Amniotic stem cell (primary cell): ENCODE measurements at regions not wholly inside any gene's neighbourhood (a gene's known extent, or its start where the extent isn't known, plus 50 kb on each side); places are given as distances from the start of the nearest gene placed in this dataset.

Source experiments
- DNase-seq: peaks from one replicate; lab custom pipeline; 2025; lab: John Stamatoyannopoulos, UW

DNA sequence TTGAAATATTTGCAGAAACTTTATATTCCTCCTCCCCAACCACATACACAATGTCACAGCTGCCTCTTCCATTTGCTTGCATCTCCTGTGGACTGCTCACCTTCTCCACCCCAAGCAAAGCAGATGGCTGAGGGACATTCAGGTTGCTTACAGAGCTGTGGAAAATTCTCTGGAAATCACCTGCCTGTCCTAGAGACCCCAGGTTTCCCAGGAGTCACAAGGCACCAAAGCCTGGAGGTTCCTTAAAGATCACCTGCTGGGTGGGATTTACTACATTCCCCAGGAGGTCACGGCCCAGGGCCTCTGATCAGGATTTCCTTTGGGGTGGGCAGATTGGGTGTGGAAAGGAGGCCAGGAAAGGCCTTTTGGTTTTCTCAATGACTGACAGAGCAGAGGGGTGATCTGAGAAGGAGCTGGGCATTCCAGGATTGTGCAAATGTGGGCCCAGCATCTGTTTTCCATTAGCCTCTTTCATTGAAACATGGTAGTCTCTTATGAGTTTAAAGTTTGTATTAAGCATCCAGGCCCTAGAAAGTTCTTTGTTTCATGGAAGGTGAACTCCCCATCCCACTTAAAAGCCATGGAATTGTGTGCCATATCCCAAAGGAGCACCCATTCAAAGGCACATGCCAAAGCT, 410.7 kb upstream of the TNP1 start:
- DNase-seq: no peak

DNA sequence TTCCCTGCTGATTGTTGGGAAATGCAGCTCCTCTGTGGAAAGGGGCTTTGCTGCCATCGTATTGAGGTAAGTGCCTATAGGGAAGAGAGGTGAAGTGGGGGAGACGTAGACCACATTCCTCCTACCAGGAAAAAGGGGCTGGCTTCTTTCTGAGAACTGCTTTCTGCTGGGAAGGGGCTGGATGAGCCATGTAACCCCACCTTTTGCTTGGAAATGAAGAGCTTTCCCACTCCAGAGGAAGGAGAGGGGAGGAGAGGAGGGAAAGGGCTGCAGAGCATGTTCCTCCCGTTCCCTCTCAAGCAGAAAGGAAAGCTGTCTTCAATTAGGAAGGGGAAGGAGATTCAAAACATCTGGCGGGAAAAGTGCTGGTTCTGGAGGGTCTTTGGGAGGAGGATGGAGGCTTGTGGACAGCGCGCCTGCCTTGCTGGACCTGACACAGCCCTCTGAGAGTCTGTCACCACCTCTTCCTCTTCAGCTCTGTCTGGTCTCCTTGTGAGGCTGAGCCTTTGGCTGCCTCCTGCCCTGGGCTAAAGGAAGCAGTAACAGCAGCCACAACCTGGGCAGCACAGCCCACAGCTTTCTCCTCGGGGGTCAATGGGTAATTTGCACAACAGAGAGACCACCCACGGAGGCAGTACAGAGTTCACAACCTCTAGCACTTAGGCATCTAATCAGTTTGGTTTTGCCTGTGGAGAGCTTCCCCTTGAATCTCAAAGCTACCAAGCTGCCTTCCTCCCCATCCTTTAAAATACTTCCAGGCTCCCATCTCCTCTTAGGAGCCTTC, 410.0 kb upstream of the TNP1 start:
- no peak for DNase-seq

DNA sequence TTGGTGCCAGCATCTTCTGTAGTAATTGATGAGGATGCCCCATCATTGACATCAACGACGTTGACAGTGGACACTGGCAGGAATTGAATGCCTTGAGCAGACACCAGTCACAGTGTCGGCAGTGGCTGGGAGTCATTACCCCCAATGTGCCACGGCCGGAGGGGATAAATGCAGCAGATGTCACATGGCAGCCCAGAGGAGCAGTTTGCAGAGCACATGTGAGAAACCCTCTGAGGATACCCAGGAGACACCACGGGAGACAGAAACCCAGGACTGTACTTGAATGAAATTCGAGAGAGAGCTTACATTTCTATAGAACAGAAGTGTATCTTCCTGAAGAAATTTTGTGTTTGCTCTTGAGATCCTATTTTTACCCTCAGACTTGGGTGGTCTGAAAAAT, 409.1 kb upstream of the TNP1 start:
- DNase-seq: no peak

DNA sequence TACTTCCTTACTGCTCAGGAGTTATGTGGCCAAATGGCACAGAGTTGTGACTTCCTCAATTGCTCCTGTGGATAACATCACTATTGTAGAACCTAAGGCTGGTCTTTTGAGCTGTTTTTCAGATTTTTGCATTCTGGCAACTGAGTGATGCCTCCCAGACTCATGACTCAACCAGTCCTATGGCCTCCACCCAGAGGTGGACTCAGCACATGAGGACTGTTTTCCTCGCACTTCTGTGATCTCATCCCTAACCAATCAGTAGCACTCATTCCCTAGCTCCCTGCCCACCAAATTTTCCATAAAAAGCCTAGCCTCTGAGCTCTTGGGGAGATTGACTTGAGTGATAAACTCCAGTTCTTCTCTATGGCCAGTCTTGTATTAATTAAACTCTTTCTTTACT, 407.9 kb upstream of the TNP1 start:
- no peak for DNase-seq

DNA sequence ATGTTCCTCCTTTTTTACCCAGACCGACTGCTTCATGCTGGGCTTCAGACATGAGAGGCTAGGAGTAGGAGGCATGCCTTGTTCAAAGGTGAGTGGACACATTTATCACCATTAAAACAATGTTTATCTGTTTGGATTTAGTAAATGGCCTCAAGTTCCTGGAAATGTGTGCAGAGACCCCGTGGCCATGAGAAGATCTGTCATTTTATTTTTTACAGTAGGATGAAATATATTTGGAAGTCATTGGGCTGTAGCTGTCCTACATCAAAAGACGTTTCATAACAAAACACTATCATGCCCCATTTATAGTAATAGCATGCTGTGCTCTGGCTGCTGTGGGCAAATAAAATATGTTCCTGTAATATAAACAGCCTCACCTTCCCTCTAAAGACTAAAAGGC, 403.9 kb upstream of the TNP1 start:
- DNase-seq: no peak

DNA sequence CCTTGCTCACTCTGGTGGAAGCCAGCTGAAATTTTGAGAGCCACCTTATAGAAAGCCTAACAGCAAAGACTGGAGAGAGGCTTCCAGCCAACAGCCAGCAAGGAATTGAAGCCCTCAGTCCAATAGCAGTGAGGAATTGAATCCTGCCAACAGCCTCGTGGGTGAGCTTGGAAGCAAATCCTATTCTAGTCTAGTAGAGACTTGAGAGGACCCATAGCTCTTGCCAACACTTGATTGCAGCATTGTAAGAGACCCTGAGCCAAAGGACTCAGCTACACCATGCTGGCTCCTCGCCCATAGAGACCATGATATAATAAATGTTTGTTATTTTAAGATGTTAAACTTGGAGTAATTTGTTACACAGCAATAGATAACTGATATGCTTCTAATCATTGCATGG, 403.0 kb upstream of the TNP1 start:
- no peak for DNase-seq

DNA sequence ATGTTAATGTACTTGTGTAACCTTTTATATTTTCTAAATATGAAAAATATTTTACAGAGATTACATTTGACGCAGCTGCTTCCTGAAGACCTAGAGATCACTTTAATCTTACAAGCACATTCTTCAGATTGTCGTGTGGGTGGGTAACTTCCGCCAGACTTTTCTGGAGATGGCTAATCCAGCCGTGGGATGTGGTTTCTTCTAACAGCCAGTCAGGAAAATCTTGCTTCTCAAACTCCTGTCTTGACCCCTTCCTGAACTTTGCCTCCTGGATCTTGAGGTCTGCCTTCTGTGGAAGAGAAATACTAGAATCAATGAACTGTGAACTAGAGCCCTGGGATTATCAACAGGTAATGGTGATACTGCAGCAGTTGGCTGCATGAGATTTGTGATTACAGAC, 401.6 kb upstream of the TNP1 start:
- no peak for DNase-seq

DNA sequence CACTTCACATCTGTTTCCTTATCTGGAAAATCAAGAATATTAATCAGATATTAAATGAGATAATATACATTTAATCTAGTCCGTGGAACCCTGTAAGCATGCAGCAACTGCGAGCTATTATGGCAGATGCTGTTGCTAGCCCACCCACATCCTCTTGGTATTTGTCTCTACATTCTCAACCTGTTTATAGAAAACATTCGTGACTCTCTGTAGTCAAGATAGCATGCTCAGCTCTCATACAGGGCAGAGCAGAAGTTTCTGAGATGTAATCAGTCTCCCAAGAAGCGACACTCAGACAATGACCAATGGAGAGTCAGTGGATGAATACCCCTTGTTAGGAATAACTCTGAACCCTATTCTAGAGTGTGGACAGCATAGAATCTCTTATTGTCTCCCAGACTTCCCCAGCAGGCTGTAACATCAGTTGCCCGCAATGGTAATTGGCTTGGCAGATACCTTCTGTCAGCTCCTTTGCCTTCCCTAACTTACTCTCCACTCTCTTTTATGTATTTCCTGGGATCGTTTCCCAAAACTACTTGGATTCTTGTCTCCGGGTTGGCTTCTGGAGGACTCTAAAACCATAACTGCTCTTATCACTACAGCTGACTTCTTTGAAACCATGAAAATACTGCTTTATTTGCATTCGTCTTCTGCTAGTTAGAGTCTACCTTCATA, 400.7 kb upstream of the TNP1 start:
- DNase-seq: no peak

DNA sequence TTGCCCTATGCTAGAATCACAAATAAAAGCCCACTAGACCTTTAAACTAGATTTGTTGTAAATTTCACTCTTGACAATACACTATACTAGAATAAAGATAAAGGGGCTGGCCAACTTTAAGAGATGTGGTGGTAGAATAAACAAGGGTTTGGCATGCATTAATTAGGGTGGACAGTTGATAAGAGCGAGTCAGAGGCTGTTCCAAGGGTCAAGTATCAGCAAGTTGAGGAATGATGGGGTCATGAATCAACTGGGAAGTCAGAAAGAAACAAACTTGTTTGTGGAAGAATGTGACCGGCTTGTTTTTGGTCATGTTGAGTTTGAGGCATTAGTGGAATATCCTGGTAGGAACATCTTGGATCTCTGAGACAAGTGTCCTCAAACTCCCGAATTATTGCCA, 398.3 kb upstream of the TNP1 start:
- DNase-seq: no peak

DNA sequence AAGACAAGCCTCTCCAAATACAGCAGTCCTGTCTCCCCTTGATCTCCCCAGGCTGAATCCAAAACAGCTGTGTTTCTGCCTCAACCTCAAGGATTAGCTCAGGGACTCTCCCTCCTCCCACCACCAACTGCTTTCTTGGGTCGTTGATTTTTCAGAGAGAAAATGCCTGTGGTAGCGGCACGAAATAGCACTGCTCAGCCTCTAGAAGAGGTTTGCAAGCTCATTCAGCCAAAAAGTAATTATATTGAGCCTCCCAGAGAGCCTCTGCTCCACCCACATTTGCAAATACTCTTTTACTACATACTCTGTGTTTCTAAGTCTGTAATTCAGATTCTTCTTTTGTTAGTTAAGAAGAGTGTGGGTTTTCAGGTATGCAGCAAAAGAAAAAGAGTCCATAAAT, 396.4 kb upstream of the TNP1 start:
- DNase-seq: no peak

DNA sequence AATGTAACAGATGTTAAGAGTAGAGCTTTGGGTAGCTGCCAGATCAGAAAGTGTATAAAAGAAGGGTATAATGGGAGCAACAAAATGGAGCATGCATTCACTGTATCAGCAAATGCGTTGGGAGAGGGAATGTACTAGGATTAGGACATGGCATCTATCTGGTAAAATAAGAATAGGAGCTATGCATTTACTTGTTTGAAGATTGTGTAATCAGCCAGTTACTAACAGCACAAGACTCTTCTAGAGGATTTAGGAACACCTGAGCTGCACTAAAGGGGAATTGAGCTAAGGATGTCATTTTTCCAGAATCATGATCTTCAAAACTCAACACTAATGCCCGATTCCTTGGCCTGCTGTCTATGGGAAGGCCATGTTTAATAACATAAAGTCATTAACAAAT, 394.2 kb upstream of the TNP1 start:
- no peak for DNase-seq

DNA sequence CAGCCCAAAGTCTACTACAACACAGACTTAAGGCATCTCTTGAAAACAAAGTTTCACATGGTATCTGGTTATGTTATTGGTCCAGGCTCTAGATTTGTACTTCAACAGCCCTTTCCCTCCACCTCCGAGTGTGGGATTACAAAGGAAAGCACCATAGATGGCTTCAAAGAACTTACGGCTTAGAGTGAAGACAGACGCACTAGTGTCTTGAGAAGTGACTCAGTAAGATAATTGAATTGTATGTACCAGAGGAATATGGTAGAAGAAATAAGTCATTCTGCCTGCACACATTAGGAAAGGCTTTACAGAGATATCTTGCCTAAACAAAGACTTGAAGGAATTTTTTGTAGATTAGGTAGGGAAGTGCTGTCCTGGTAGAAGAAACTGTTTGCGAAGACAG, 392.3 kb upstream of the TNP1 start:
- no peak for DNase-seq

DNA sequence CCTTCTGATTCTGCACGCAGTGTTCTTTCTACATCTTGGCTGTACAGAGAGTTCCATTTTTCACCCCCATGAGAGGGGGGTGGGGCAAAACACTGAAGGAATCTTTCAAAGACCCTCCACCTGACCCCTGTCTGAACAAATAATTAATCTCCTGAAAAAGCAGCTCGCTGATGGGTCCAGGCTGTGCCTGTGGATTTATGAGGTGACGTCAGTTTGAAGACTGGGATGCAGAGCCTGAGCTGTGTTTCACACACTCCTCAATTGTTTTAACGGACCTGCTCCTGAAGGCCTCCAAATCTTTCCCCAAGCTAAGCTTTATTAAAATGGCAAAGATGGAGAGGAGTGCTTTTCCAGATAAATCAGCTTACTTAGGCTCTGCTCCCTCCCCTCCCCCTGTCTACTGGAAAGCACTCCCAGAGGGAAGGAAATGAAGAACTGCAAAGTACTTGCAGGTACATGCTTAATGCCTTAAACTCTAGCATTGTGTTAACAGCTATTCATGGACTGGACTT, 390.2 kb upstream of the TNP1 start:
- DNase-seq: no peak

DNA sequence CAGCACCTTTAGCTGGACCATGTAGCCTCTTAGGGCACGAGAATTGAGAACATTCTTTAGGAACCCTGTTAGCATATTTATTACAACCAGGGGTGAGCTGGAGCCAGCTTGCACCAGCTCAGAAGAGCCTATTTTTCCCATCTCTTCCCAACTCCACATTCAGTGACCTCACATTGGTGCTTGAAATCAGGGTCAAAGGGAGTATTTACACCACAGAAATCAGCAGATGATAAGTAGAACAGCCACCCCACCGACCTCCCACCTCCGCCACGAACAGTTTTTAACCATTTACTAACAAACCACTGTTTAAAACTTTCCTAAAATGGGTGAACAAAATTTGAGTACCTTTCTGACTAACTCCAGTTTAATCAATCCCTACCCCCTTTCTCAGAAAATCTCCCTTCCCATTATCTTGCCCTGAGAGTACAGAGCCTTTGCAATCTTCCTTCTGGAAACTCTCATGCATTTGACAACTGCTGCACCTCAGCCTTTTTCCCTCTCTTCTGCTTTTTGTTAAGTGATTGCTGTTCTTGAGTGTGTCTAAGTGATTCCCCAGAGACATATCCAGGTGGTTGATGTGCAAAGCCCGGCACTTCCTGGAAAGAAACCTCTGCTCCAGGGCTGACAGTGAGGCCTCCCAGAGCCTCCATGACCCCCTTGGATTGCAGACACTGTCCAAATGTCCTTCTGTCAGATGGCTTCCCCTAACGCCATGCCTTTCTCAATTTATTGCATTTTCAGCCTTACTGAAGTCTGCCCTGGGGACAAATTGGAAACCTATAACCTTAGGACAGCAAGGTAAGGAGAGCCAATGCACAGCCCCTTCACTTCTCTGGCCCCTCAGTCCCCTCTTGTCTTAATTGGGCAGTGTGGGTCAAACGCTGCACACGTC, 389.5 kb upstream of the TNP1 start:
- no peak for DNase-seq

DNA sequence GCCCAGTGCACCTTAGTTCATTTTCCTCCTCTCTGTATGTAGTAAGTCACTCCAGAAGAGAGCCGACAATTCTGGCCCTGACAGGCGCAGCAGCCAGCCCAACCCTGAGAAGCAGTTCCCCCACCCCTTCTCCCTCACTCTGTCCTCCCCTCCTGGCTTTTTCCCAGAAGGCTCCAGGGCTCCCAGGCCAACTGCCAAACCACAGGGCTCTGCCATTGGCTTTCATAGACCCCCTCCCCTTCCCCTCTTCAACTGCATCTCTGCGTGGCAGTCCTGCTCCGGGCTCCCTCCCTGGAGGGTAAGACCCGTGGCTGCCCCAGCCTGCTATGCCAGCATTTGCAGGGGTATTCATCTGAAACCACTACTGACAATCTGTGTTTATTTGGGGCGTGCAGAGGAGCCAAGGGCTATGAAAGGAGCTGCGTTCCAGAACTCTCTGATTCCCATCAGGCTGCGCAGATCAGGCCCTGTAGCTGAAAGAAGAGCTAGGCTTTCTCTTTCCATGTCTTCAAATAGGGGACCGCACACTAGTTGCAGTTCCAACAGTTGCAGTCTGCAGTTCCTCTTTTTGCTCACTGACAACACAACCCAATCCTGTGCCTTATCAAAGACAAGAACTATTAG, 388.6 kb upstream of the TNP1 start:
- DNase-seq: no peak

DNA sequence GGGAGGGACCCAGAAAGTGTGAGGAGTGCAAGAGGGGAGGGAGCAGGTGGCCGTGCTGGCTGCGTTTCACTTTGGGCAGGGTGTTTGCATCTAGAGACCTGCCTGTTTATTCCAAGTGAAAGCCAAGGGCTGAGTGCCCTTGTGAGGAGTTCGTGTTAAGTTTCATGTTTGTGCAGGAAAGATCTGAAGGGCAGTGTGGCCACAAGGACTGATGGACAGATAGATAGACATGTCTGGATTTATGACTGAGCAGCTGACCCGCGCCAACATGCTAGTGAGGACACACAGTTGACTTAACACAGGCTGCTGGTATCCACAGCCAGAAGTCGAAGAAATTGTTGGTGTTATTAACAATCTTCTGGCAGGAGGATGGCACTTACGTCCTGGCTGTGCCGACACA, 387.6 kb upstream of the TNP1 start:
- DNase-seq: no peak

DNA sequence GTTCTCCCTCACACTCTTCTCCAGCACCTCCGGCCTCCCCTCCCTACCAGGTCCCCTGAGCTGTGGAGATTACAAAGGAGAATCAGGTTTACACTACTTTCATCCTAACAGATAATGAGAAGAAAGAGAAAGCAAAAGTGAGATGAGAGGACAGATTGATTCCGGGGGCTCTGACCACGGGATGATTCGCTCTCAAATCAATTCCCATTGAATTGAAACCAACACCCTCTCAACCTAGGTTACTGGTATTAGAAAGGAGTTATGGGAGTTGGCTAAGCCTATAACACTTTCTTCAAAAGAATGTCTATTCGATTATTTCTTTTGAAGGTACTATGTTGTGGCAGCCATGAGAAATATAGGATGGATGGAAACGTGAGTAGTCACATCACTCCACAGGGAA, 386.2 kb upstream of the TNP1 start:
- DNase-seq: no peak

DNA sequence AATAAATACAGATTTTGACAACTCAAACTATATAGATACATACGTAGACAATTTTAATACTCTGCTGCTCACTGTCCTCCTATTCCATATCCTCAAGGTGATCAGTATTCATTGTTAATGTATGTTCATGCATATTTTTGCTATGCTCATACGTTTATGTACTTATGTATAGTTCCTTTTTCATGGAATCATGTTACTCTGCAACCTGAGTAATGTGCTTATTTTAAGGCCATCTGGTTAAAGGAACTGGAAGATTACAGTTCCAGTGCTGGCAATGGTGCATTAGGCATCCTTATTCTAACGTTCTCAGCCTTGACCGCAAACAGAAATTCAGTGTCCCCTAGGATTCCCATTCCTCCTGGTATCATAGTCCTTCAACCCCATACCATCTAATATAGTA, 385.0 kb upstream of the TNP1 start:
- DNase-seq: no peak

DNA sequence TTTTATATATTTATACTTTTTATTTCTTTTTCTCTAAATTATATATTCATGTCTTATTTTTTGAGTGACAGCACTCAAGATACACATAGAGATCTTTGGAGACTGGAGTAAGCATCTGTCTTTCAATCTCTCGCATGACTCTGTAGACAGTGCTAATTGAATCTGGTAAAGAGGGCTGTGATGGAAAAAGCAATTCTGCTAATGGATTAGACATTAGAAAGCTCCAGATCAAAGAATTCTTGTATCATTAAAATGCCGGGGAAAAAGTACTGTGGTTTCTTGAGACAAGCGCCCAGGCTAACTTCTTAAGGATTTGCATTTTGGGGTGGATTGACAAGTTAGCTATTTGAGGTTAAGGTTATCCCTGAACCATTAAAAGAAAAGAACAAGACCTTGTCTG, 383.1 kb upstream of the TNP1 start:
- no peak for DNase-seq

DNA sequence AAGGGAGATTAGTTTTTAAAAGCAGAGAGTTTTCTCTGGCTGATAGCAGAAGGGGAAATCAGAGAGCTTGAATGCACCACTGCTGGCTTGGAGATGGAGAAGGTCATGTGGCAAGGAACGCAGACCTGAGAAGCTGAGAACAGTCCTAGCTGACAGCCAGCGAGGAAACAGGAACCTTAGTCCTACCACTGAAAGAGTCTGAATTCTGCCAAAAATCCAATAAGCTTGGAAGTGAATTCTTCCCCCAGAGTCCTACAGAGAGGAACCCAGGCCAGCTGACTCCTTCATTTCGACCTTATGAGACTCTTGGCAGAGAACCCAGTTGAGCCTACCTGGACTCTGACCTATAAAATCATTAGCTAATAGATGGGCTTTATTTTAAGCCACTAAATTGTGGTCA, 371.9 kb upstream of the TNP1 start:
- DNase-seq: no peak

DNA sequence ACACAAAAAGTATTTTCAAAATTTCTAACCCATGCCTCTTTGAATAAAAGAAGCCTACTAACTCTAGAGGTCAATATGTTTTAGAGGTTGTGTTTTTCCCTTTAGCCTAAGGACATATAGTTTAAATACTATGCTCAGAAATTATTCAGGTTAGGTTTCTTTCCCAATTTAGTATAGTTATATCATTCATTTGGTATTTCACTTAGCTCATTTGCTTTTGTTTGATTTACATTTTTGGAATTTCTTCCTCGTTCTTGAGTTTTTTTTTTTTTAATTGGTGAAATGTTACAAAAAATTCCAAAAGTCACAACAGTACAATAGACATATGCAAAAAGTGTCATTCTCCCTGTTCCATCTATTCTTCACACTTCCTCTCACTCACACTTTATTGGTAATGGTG, 371.3 kb upstream of the TNP1 start:
- no peak for DNase-seq

DNA sequence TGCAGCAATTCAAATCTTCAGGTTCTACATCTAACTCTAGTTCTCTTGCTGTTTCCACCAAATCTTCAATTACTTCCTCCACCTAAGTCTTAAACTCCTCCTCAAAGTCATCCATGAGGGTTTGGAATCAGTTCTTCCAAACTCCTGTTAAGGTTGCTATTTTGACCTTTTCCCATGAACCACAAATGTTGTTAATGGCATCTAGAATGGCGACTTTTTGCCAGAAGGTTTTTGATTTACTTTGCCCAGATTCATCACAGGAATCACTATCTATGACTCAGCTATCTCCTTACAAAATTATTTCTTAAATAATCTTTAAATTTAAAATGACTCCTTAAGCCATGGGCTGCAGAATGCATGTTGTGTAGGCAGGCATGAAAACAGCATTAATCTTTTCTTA, 368.9 kb upstream of the TNP1 start:
- no peak for DNase-seq
